BE2C (cell line): ENCODE measurements at regions not wholly inside any gene's neighbourhood (a gene's known extent, or its start where the extent isn't known, plus 50 kb on each side); places are given as distances from the start of the nearest gene placed in this dataset.

Experiments used
- DNase-seq: peaks from one replicate; pipeline ENCODE4 v3.0.0-alpha.2; 2020
- H3K27me3 ChIP-seq: fragments of 250-450 bp; sonication (Bioruptor Pico); 2 replicates; pipeline ENCODE4 v1.5.1; 2020; ENCODE audit warnings: mild to moderate bottlenecking
- H3K36me3 ChIP-seq: fragments of 250-450 bp; sonication (Bioruptor Pico); 2 replicates; pipeline ENCODE4 v1.5.1; 2020; ENCODE audit warnings: mild to moderate bottlenecking
- H3K4me1 ChIP-seq: fragments of 250-450 bp; sonication (Bioruptor Pico); 2 replicates; pipeline ENCODE4 v1.5.1; 2020
- H3K4me3 ChIP-seq: 2 replicates; pipeline ENCODE4 v1.5.1; 2011; ENCODE audit warnings: low read depth, low read length
- H3K9me3 ChIP-seq: fragments of 250-450 bp; sonication (Bioruptor Pico); 2 replicates; pipeline ENCODE4 v1.5.1; 2020
- TF ChIP-seq, protein P1 (sequence below): IDR thresholded peaks from 2 replicates; pipeline ENCODE4 v1.5.1; 2012; ENCODE audit warnings: mild to moderate bottlenecking, low read depth, low read length

GRCh38 chr3:24582431-24583403, 88.1 kb upstream of the THRB start:
- Histone ChIP-seq H3K9me3 (no peaks in the 10 kb centered on the region), H3K27me3 (no peaks in the 10 kb centered on the region), H3K4me3 (no peak overlapping the region), H3K4me1 (no peaks in the 10 kb centered on the region), H3K36me3 (no peaks in the 10 kb centered on the region)
- no peak for DNase-seq
- TF ChIP-seq, protein P1, sequence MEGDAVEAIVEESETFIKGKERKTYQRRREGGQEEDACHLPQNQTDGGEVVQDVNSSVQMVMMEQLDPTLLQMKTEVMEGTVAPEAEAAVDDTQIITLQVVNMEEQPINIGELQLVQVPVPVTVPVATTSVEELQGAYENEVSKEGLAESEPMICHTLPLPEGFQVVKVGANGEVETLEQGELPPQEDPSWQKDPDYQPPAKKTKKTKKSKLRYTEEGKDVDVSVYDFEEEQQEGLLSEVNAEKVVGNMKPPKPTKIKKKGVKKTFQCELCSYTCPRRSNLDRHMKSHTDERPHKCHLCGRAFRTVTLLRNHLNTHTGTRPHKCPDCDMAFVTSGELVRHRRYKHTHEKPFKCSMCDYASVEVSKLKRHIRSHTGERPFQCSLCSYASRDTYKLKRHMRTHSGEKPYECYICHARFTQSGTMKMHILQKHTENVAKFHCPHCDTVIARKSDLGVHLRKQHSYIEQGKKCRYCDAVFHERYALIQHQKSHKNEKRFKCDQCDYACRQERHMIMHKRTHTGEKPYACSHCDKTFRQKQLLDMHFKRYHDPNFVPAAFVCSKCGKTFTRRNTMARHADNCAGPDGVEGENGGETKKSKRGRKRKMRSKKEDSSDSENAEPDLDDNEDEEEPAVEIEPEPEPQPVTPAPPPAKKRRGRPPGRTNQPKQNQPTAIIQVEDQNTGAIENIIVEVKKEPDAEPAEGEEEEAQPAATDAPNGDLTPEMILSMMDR: no peak

DNA sequence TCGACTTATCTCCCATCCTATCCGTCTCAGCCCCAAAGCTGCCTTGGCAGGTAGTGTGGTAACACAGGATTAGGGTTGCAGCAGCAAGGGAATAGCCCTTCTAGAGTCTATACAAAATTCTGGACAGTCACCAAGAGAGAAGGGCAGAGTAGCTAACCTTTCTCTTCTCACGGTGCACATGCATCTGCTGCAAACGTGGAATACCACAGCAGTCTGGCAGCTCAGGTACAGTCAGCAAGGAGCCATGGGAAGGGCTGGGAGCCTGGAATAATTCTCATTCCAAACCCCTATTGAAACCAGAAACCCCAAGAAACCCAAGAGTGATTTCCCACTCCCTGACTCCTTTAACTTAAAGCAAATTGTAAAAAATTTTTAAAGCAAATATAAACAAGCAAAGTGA, 92.3 kb upstream of the THRB start:
- H3K4me1 ChIP-seq: no peaks in the 10 kb centered on the region
- no peaks in the 10 kb centered on the region for H3K27me3 ChIP-seq
- H3K9me3 ChIP-seq: no peaks in the 10 kb centered on the region
- DNase-seq: no peak
- no peaks in the 10 kb centered on the region for H3K36me3 ChIP-seq
- TF ChIP-seq, protein P1: no peak
- no peak overlapping the region for H3K4me3 ChIP-seq

- Histone ChIP-seq H3K36me3 (no peaks in the 10 kb centered on the region), H3K4me3 (no peak overlapping the region), H3K4me1 (no peaks in the 10 kb centered on the region), H3K27me3 (no peaks in the 10 kb centered on the region), H3K9me3 (no peaks in the 10 kb centered on the region)
- TF ChIP-seq, protein P1: no peak
- DNase-seq: no peak
Observed at GRCh38 chr3:24588629-24589512, 94.2 kb upstream of the THRB start.

- no peaks in the 10 kb centered on the region for H3K27me3 ChIP-seq
- no peaks in the 10 kb centered on the region for H3K4me1 ChIP-seq
- no peak overlapping the region for H3K4me3 ChIP-seq
- no peak for DNase-seq
- no peaks in the 10 kb centered on the region for H3K36me3 ChIP-seq
- no peaks in the 10 kb centered on the region for H3K9me3 ChIP-seq
- TF ChIP-seq, protein P1: no peak
Observed at GRCh38 chr3:24589513-24589851, 94.8 kb upstream of the THRB start.

DNA sequence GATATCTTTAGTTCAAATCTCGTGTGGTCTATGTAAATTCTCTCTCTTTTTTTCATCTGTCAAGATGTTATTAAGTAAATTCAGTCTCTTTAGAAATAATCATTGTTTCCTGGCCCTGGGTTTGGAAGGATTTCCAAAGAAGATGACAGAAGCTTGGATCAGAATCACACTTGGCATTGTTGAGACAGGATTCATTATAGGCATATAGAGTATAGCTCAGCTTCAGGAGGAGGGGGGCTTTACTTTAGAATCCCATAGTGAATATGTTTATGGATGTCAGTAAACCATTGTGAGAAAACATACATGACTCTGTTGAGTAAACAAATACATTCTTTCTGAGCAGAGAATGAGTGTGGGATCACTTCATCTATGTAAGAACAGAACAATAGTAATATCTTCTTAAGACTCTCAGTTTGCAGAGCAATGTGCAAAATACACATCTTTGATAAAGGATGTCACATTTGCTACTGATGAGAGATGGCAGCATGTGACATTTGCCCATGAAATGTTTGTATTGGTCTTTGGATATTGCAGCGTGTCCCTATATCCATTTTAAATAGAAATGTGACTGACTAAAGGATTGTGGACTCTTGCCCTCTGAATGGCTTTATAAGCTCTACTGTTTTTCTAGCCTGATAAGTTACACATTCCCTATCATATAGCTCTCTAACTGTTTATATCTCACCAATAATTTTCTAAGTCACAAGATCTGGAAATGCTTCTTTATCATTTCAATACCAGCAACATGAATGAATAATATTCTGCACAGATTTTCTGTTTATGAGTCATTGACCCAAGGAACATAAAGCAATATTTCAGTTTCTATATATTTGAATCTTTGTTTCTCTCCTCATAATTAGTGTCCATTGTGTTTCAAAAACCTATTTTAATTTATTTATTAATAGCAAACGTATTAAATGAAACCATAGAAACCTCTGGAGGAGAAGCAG, 95.6 kb upstream of the THRB start:
- TF ChIP-seq, protein P1: no peak
- Histone ChIP-seq H3K9me3 (no peaks in the 10 kb centered on the region), H3K4me1 (no peaks in the 10 kb centered on the region), H3K4me3 (no peak overlapping the region), H3K36me3 (no peaks in the 10 kb centered on the region), H3K27me3 (no peaks in the 10 kb centered on the region)
- no peak for DNase-seq
